ENCODE measurements at regions not wholly inside any gene's neighbourhood (a gene's known extent, or its start where the extent isn't known, plus 50 kb on each side); places are given as distances from the start of the nearest gene placed in this dataset.
A peak's percentile ranks its signal among the peaks of the same experiment; 100 is the strongest.
"Not testable (repeated sequence)": the region's sequence is repeated elsewhere in the genome, so short reads cannot be mapped to it uniquely, and the experiment has no call there.

- no peak for DNase-seq
Measured at GRCh38 chr10:124177180-124177518, 83.8 kb upstream of the CHST15 start.

GRCh38 chr10:124176349-124177179, 83.2 kb upstream of the CHST15 start:
- peak; percentile 35 for DNase-seq

GRCh38 chr10:124175701-124176348, 82.4 kb upstream of the CHST15 start:
- DNase-seq = no peak

GRCh38 chr10:124174673-124175645, 81.6 kb upstream of the CHST15 start:
- DNase-seq = peak; percentile 19

GRCh38 chr10:124174071-124174566, 80.7 kb upstream of the CHST15 start:
- no peak for DNase-seq

- no peak for DNase-seq
Measured at GRCh38 chr10:124173298-124173900, 80.0 kb upstream of the CHST15 start.

- no peak for DNase-seq
Measured at GRCh38 chr10:124172181-124172916, 79.0 kb upstream of the CHST15 start.

- DNase-seq = no peak
Measured at GRCh38 chr10:124171561-124171960, 78.2 kb upstream of the CHST15 start.

- no peak for DNase-seq
Measured at GRCh38 chr10:124170631-124171030, 77.2 kb upstream of the CHST15 start.

- no peak for DNase-seq
Measured at GRCh38 chr10:124168991-124169802, 75.8 kb upstream of the CHST15 start.

GRCh38 chr10:124168581-124168980, 75.2 kb upstream of the CHST15 start:
- DNase-seq = no peak

- not testable (repeated sequence) for DNase-seq
Measured at GRCh38 chr10:124167925-124168324, 74.5 kb upstream of the CHST15 start.

GRCh38 chr10:124166431-124167125, 73.2 kb upstream of the CHST15 start:
- DNase-seq = no peak

- DNase-seq = no peak
Measured at GRCh38 chr10:124165827-124166226, 72.4 kb upstream of the CHST15 start.

- DNase-seq = no peak
Measured at GRCh38 chr10:124165311-124165710, 71.9 kb upstream of the CHST15 start.

GRCh38 chr10:124164264-124164663, 70.9 kb upstream of the CHST15 start:
- DNase-seq = no peak

- DNase-seq = no peak
Measured at GRCh38 chr10:124162774-124163354, 69.5 kb upstream of the CHST15 start.

GRCh38 chr10:124162136-124162535, 68.7 kb upstream of the CHST15 start:
- DNase-seq = no peak

- DNase-seq = no peak
Measured at GRCh38 chr10:124161601-124162000, 68.2 kb upstream of the CHST15 start.
